A673 (cell line): ENCODE measurements at regions not wholly inside any gene's neighbourhood (a gene's known extent, or its start where the extent isn't known, plus 50 kb on each side); places are given as distances from the start of the nearest gene placed in this dataset.

ENCODE experiments used
- BruUV-seq: library from RNA; stranded (reverse); fragments of 400-500 nt; replicated peaks from 2 replicates; lab custom pipeline; 2021; lab: Mats Ljungman, UMichigan
- CTCF ChIA-PET: fragments of 300-600 bp; sonication (Branson Sonifier 250); formaldehyde crosslinking; loops from one replicate; lab custom pipeline; 2022; ENCODE audit warnings: antibody characterized with exemption; lab: Charles Lee
- POLR2A ChIA-PET: fragments of 300-600 bp; sonication (Branson Sonifier 250); formaldehyde crosslinking; loops from one replicate; lab custom pipeline; 2022; ENCODE audit warnings: antibody characterized with exemption; ENCODE audit not compliant: low non-redundant PET; lab: Charles Lee
- DNase-seq: peaks from one replicate; pipeline ENCODE4 v3.0.0-alpha.2; 2015; ENCODE audit warnings: low spot score
- H3K27ac ChIP-seq: fragments of 200-600 bp; sonication (generic); 2 replicates; pipeline ENCODE4 v1.5.1; 2016; ENCODE audit warnings: mixed run types, low read depth, mild to moderate bottlenecking, mixed read lengths, antibody characterized with exemption, low read length; ENCODE audit not compliant: poor library complexity, severe bottlenecking
- H3K27me3 ChIP-seq: fragments of 200-600 bp; sonication (generic); replicated peaks from 2 replicates; pipeline ENCODE4 v1.6.1; 2017; ENCODE audit warnings: mixed run types, low read depth, mild to moderate bottlenecking, mixed read lengths, antibody characterized with exemption, low read length; ENCODE audit not compliant: insufficient read depth, poor library complexity
- H3K36me3 ChIP-seq: fragments of 200-600 bp; sonication (generic); 2 replicates; pipeline ENCODE4 v1.6.1; 2016; ENCODE audit warnings: mixed run types, mild to moderate bottlenecking, mixed read lengths, antibody characterized with exemption, low read length; ENCODE audit not compliant: insufficient read depth, poor library complexity, severe bottlenecking
- H3K4me1 ChIP-seq: fragments of 200-600 bp; sonication (generic); 2 replicates; pipeline ENCODE4 v1.6.1; 2017; ENCODE audit warnings: mixed run types, mild to moderate bottlenecking, mixed read lengths, antibody characterized with exemption, low read length; ENCODE audit not compliant: insufficient read depth, poor library complexity, severe bottlenecking
- H3K4me3 ChIP-seq: fragments of 200-600 bp; sonication (generic); 2 replicates; pipeline ENCODE4 v1.5.1; 2016; ENCODE audit warnings: low read depth, mixed run types, mild to moderate bottlenecking, mixed read lengths, low read length; ENCODE audit not compliant: poor library complexity, severe bottlenecking
- H3K9me3 ChIP-seq: fragments of 200-600 bp; sonication (generic); 2 replicates; pipeline ENCODE4 v1.6.1; 2016; ENCODE audit warnings: mixed run types, low read depth, mild to moderate bottlenecking, mixed read lengths, antibody characterized with exemption, low read length; ENCODE audit not compliant: poor library complexity, severe bottlenecking
- EZH2 ChIP-seq: fragments of 200-600 bp; sonication (generic); IDR thresholded peaks from 2 replicates; pipeline ENCODE4 v1.6.1; 2017; ENCODE audit warnings: borderline replicate concordance, low read depth, mild to moderate bottlenecking, mixed read lengths, antibody characterized with exemption, low read length; ENCODE audit not compliant: poor library complexity, severe bottlenecking
- intact Hi-C: fragments of 100-400 bp; cut with micrococcal nuclease; formaldehyde crosslinking; loops from one replicate; pipeline ENCODE4 v1.10.0; 2022; ENCODE audit not compliant: unreplicated experiment
- TF ChIP-seq, protein P1 (sequence below): fragments of 300-800, 200-600 bp; sonication (generic); conservative IDR thresholded peaks from 2 replicates; pipeline ENCODE4 v1.5.1; 2017; ENCODE audit warnings: low read depth, mild to moderate bottlenecking, antibody characterized with exemption, low read length, moderate library complexity, mixed read lengths

DNA sequence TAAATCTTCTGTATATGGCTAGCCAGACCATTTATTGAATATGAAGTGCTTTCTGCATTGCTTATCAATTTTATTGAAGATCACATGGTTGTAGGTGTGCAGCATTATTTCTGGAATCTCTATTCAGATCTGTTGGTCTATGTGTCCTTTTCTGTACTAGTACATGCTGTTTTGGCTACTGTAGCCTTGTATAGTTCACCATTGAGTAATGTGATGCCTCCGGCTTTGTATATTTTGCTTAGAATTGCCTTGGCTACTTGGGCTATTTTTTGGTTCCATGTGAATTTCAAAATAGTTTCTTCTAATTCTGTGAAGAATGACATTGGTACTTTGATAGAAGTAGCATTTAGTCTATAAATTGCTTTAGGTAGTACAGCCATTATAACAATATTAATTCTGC lies 1187.2 kb downstream of the XPNPEP1 start:
- POLR2A ChIA-PET, result no interaction called here
- CTCF ChIA-PET, result no interaction called here
- Histone ChIP-seq H3K36me3 (no peaks in the 10 kb centered on the region), H3K4me3 (no peak overlapping the region), H3K27ac (no peak overlapping the region), H3K9me3 (no peaks in the 10 kb centered on the region), H3K27me3 (no peaks in the 10 kb centered on the region), H3K4me1 (no peaks in the 10 kb centered on the region)
- intact Hi-C loops, result no loop called here
- DNase-seq, result no peak
- TF ChIP-seq, protein P1, sequence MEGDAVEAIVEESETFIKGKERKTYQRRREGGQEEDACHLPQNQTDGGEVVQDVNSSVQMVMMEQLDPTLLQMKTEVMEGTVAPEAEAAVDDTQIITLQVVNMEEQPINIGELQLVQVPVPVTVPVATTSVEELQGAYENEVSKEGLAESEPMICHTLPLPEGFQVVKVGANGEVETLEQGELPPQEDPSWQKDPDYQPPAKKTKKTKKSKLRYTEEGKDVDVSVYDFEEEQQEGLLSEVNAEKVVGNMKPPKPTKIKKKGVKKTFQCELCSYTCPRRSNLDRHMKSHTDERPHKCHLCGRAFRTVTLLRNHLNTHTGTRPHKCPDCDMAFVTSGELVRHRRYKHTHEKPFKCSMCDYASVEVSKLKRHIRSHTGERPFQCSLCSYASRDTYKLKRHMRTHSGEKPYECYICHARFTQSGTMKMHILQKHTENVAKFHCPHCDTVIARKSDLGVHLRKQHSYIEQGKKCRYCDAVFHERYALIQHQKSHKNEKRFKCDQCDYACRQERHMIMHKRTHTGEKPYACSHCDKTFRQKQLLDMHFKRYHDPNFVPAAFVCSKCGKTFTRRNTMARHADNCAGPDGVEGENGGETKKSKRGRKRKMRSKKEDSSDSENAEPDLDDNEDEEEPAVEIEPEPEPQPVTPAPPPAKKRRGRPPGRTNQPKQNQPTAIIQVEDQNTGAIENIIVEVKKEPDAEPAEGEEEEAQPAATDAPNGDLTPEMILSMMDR, result no peak
- TF ChIP-seq EZH2, result no peak
- no TSS peak for BruUV-seq

GRCh38 chr10:108735380-108735779 lies 1187.9 kb downstream of the XPNPEP1 start:
- DNase-seq, result peak; percentile 40
- no peaks in the 10 kb centered on the region for H3K4me1 ChIP-seq
- intact Hi-C loops, result no loop called here
- ChIA-PET POLR2A (no interaction called here), CTCF (no interaction called here)
- H3K27me3 ChIP-seq, result no peaks in the 10 kb centered on the region
- H3K4me3 ChIP-seq, result no peak overlapping the region
- no peak overlapping the region for H3K27ac ChIP-seq
- no peaks in the 10 kb centered on the region for H3K36me3 ChIP-seq
- no peaks in the 10 kb centered on the region for H3K9me3 ChIP-seq
- no TSS peak for BruUV-seq
- TF ChIP-seq, protein P1, result no peak
- no peak for TF ChIP-seq EZH2

GRCh38 chr10:108721874-108722273 lies 1201.4 kb downstream of the XPNPEP1 start:
- intact Hi-C loops, result no loop called here
- no TSS peak for BruUV-seq
- POLR2A ChIA-PET, result no interaction called here

More at GRCh38 chr10:108721874-108722273, 1201.4 kb downstream of the XPNPEP1 start:
- peaks cover 5% of the 10 kb centered on the region for H3K9me3 ChIP-seq
- no peaks in the 10 kb centered on the region for H3K36me3 ChIP-seq
- DNase-seq, result no peak
- no peaks in the 10 kb centered on the region for H3K4me1 ChIP-seq
- CTCF ChIA-PET, result no interaction called here
- H3K27me3 ChIP-seq, result no peaks in the 10 kb centered on the region
- TF ChIP-seq, protein P1, result no peak
- no peak for TF ChIP-seq EZH2
- no peak overlapping the region for H3K4me3 ChIP-seq
- no peak overlapping the region for H3K27ac ChIP-seq
